ENCODE measurements at regions not wholly inside any gene's neighbourhood (a gene's known extent, or its start where the extent isn't known, plus 50 kb on each side); places are given as distances from the start of the nearest gene placed in this dataset.

DNA sequence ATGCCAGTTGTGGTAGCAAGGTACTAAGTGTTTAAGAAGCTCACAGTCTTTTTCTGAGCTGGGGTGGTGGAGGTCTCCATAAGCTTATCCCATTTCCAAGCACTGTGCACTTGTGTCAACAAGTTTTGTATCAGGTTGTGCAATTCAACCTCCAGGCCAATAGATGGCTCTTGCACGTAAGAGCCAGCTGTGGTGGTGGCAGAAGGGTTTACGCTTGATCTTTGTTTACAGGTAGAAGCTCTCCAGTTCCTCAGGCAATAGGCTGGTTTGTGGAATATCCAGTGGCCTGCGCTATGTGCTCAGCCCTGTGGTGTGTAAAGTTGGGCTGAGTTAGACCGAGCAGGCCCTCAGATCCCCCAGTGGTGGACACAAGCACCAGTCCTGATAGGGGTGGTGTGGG, 89.7 kb upstream of the CNTNAP5 start:
- no peaks in the 10 kb centered on the region for H3K36me3 Mint-ChIP-seq
- no peaks in the 10 kb centered on the region for H3K4me1 Mint-ChIP-seq
- no peak for DNase-seq
- H3K4me3 Mint-ChIP-seq = no peak overlapping the region
- H3K27ac ChIP-seq (ENCODE audit: insufficient read depth, low read length, poor library complexity, severe bottlenecking) = no peak overlapping the region
- no peak overlapping the region for H3K27ac Mint-ChIP-seq
- H3K4me3 ChIP-seq (ENCODE audit: low read depth, low read length) = no peak overlapping the region
- H3K4me1 ChIP-seq (ENCODE audit: control insufficient read depth, insufficient read depth, low read length, poor library complexity, severe bottlenecking) = no peaks in the 10 kb centered on the region
- H3K27me3 ChIP-seq (ENCODE audit: control insufficient read depth, insufficient read depth, low read length) = no peaks in the 10 kb centered on the region
- no peaks in the 10 kb centered on the region for H3K27me3 Mint-ChIP-seq
- H3K36me3 ChIP-seq (ENCODE audit: control insufficient read depth, insufficient read depth, low read length) = no peaks in the 10 kb centered on the region
- peaks cover 1 to 29% (median 10%) of the 10 kb centered on the region in 7 donors for H3K9me3 Mint-ChIP-seq
- ATAC-seq (ENCODE audit: low read depth in 2 of 2) = no peak
- peaks cover 2 to 5% of the 10 kb centered on the region in 2 experiments for H3K9me3 ChIP-seq (ENCODE audit: control insufficient read depth in 2 of 2, low read length in 2 of 2)

DNA sequence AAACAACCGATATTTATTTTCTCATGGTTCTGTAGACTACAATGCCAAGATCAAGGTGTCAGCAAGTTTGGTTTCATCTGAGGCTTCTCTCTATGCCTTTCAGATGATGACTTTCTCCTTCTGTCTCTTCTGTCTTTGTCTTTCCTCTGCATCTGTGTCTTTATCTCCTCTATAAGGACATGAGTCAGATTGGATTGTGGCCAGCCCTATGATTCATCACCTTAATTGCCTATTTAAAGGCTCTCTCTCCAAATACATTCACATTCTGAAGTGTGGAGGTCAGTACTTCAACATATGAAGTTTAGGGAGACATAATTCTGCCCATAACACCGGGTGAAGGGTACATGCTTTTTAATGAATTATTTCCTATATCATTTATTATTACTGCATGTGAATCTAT, 71.2 kb upstream of the CNTNAP5 start:
- no peaks in the 10 kb centered on the region for H3K4me1 ChIP-seq (ENCODE audit: control insufficient read depth, insufficient read depth, low read length, poor library complexity, severe bottlenecking)
- no peak overlapping the region for H3K27ac Mint-ChIP-seq
- no peaks in the 10 kb centered on the region for H3K9me3 ChIP-seq (ENCODE audit: control insufficient read depth in 2 of 2, low read length in 2 of 2)
- no peak overlapping the region for H3K4me3 ChIP-seq (ENCODE audit: low read depth, low read length)
- no peak overlapping the region for H3K27ac ChIP-seq (ENCODE audit: insufficient read depth, low read length, poor library complexity, severe bottlenecking)
- no peaks in the 10 kb centered on the region for H3K4me1 Mint-ChIP-seq
- no peaks in the 10 kb centered on the region for H3K36me3 Mint-ChIP-seq
- peaks cover 2 to 23% (median 7%) of the 10 kb centered on the region in 7 donors for H3K9me3 Mint-ChIP-seq
- H3K27me3 Mint-ChIP-seq = no peaks in the 10 kb centered on the region
- no peaks in the 10 kb centered on the region for H3K27me3 ChIP-seq (ENCODE audit: control insufficient read depth, insufficient read depth, low read length)
- no peak overlapping the region for H3K4me3 Mint-ChIP-seq
- no peak for ATAC-seq (ENCODE audit: low read depth in 2 of 2)
- H3K36me3 ChIP-seq (ENCODE audit: control insufficient read depth, insufficient read depth, low read length) = no peaks in the 10 kb centered on the region
- no peak for DNase-seq

DNA sequence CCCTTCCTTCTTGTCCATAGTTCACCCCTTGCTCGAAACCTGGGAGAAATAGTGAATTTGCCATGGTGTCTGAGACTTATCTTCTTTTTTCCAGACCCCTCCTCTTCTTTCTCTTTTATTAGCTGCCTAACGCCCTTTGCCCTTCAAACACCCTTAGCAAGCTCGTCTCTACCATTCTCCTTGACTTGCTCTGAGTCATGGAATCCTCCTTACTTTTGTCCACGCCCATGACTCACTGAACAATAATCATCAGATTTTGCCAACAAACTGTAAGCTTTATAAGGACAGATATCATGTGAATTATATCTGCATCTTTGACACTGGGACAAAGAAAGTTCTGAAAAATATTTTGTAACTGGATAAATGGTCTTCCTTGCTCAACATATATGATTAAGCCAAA, 67.1 kb upstream of the CNTNAP5 start:
- H3K27me3 ChIP-seq (ENCODE audit: control insufficient read depth, insufficient read depth, low read length) = no peaks in the 10 kb centered on the region
- no peaks in the 10 kb centered on the region for H3K4me1 ChIP-seq (ENCODE audit: control insufficient read depth, insufficient read depth, low read length, poor library complexity, severe bottlenecking)
- no peak overlapping the region for H3K27ac ChIP-seq (ENCODE audit: insufficient read depth, low read length, poor library complexity, severe bottlenecking)
- no peak overlapping the region for H3K27ac Mint-ChIP-seq
- no peaks in the 10 kb centered on the region for H3K36me3 Mint-ChIP-seq
- H3K4me3 ChIP-seq (ENCODE audit: low read depth, low read length) = no peak overlapping the region
- DNase-seq (no peak), ATAC-seq (ENCODE audit: low read depth in 2 of 2) (no peak)
- no peaks in the 10 kb centered on the region for H3K4me1 Mint-ChIP-seq
- peaks cover 0 to 5% of the 10 kb centered on the region in 2 experiments for H3K9me3 ChIP-seq (ENCODE audit: control insufficient read depth in 2 of 2, low read length in 2 of 2)
- no peaks in the 10 kb centered on the region for H3K27me3 Mint-ChIP-seq
- H3K36me3 ChIP-seq (ENCODE audit: control insufficient read depth, insufficient read depth, low read length) = no peaks in the 10 kb centered on the region
- H3K4me3 Mint-ChIP-seq = no peak overlapping the region
- peaks cover 4 to 17% (median 10%) of the 10 kb centered on the region in 7 donors for H3K9me3 Mint-ChIP-seq

- Mint-ChIP-seq H3K27me3 (no peaks in the 10 kb centered on the region), H3K4me1 (no peaks in the 10 kb centered on the region)
- H3K36me3 ChIP-seq (ENCODE audit: control insufficient read depth, insufficient read depth, low read length) = no peaks in the 10 kb centered on the region
These were observed 63.5 kb upstream of the CNTNAP5 start for GRCh38 chr2:123961576-123961975.

DNA sequence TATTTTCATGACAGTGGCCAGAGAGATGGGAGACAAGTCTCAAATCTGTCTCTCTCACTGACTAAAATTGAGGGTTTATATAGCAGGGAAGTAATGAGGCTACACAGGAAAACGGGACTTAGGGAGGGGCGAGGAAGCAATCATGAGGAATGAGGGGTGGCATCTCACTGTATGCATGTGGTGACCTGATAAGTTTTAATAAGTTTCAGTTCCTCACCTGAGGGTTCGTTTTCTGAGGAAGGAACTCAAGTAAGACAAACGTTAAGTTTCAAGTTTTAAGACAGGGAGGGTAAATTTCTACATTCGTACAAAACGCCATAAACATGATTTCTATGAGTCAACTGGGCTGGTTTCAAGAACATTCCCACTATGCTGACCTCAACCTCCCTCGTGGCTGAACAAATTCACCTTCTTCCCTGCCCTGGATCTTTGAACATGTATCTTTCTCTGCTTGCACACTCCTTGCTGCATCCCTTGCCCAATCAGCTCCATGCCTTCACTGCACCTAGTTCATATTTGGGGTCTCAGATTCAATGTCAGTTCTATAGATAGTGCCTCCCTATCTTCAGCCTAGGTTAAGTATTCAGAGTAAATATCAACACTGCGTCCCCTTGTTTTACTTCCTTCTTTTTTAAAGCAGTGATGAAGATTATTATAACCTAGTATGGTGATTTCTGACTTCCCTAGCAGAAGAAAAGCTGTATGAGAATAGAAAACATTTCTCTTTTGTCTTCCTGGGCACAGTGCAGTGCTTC, 53.3 kb upstream of the CNTNAP5 start:
- no peak for ATAC-seq (ENCODE audit: low read depth in 2 of 2)
- peaks cover 4 to 14% (median 7%) of the 10 kb centered on the region in 7 donors for H3K9me3 Mint-ChIP-seq
- no peaks in the 10 kb centered on the region for H3K4me1 Mint-ChIP-seq
- no peaks in the 10 kb centered on the region for H3K4me1 ChIP-seq (ENCODE audit: control insufficient read depth, insufficient read depth, low read length, poor library complexity, severe bottlenecking)
- no peak overlapping the region for H3K4me3 ChIP-seq (ENCODE audit: low read depth, low read length)
- H3K9me3 ChIP-seq (ENCODE audit: control insufficient read depth in 2 of 2, low read length in 2 of 2) = peaks cover 0 to 2% of the 10 kb centered on the region in 2 experiments
- no peak overlapping the region for H3K27ac Mint-ChIP-seq
- H3K36me3 ChIP-seq (ENCODE audit: control insufficient read depth, insufficient read depth, low read length) = no peaks in the 10 kb centered on the region
- no peaks in the 10 kb centered on the region for H3K27me3 ChIP-seq (ENCODE audit: control insufficient read depth, insufficient read depth, low read length)
- no peak overlapping the region for H3K4me3 Mint-ChIP-seq
- no peak for DNase-seq
- no peaks in the 10 kb centered on the region for H3K36me3 Mint-ChIP-seq
- H3K27ac ChIP-seq (ENCODE audit: insufficient read depth, low read length, poor library complexity, severe bottlenecking) = no peak overlapping the region
- H3K27me3 Mint-ChIP-seq = no peaks in the 10 kb centered on the region

More at GRCh38 chr2:123961576-123961975, 63.5 kb upstream of the CNTNAP5 start:
- Histone ChIP-seq H3K9me3 (ENCODE audit: control insufficient read depth in 2 of 2, low read length in 2 of 2) (peaks cover 0 to 5% of the 10 kb centered on the region in 2 experiments), H3K4me3 (ENCODE audit: low read depth, low read length) (no peak overlapping the region), H3K27ac (ENCODE audit: insufficient read depth, low read length, poor library complexity, severe bottlenecking) (no peak overlapping the region), H3K27me3 (ENCODE audit: control insufficient read depth, insufficient read depth, low read length) (no peaks in the 10 kb centered on the region), H3K4me1 (ENCODE audit: control insufficient read depth, insufficient read depth, low read length, poor library complexity, severe bottlenecking) (no peaks in the 10 kb centered on the region)
- Mint-ChIP-seq H3K36me3 (no peaks in the 10 kb centered on the region), H3K9me3 (peaks cover 6 to 17% (median 9%) of the 10 kb centered on the region in 7 donors), H3K4me3 (no peak overlapping the region), H3K27ac (no peak overlapping the region)
- DNase-seq = no peak
- ATAC-seq (ENCODE audit: low read depth in 2 of 2) = no peak

Measured in CD4-positive, CD25-positive, alpha-beta regulatory T cell (primary cell).